ENCODE measurements at regions not wholly inside any gene's neighbourhood (a gene's known extent, or its start where the extent isn't known, plus 50 kb on each side); places are given as distances from the start of the nearest gene placed in this dataset.

- Histone ChIP-seq H3K18ac (ENCODE audit: extremely low read depth, low read length) (no peak overlapping the region), H3K14ac (ENCODE audit: insufficient read length) (no peak overlapping the region), H3K4me2 (ENCODE audit: insufficient read depth in 1 of 2, low read depth in 2 of 2, low read length in 2 of 2) (no peak overlapping the region), H3K36me3 (ENCODE audit: control insufficient read depth in 2 of 4, insufficient read depth in 4 of 4, low read length in 3 of 4) (no peaks in the 10 kb centered on the region), H2BK5ac (ENCODE audit: low read depth, low read length) (no peak overlapping the region), H4K91ac (replicated peaks; ENCODE audit: insufficient read length, low read length) (no peak overlapping the region), H3K27ac (ENCODE audit: low read depth, low read length) (no peak overlapping the region), H2AK5ac (ENCODE audit: low read depth, low read length) (no peak overlapping the region), H3K23ac (ENCODE audit: insufficient read length) (no peak overlapping the region), H2AFZ (ENCODE audit: low read length) (no peak overlapping the region), H3K4me3 (ENCODE audit: extremely low read depth in 1 of 4, insufficient read depth in 2 of 4, low read depth in 3 of 4, low read length in 4 of 4) (no peak overlapping the region), H3K4me1 (replicated peaks in 1 of 4; ENCODE audit: control insufficient read depth in 3 of 4, insufficient read depth in 4 of 4, low read length in 3 of 4) (peaks cover 0 to 8% (median 7%) of the 10 kb centered on the region in 4 experiments; a peak in 6 of 7 replicates), H2BK20ac (ENCODE audit: low read length) (no peak overlapping the region), H3K27me3 (replicated peaks in 1 of 4; ENCODE audit: control insufficient read depth in 3 of 4, extremely low read depth in 1 of 4, insufficient read depth in 3 of 4, low read length in 3 of 4) (peaks cover 0 to 8% (median 4%) of the 10 kb centered on the region in 4 experiments; a peak in 5 of 7 replicates), H3K79me1 (ENCODE audit: low read depth, low read length) (no peaks in the 10 kb centered on the region), H2BK120ac (replicated peaks; ENCODE audit: low read depth, low read length) (no peak overlapping the region), H3K9me3 (ENCODE audit: insufficient read depth in 2 of 2, low read depth in 1 of 2, low read length in 1 of 2) (no peaks in the 10 kb centered on the region), H4K8ac (ENCODE audit: extremely low read depth, insufficient read depth, low read length) (no peak overlapping the region), H4K5ac (ENCODE audit: insufficient read length, low read depth, low read length) (no peak overlapping the region), H3K4ac (replicated peaks; ENCODE audit: insufficient read length, low read depth, low read length) (no peak overlapping the region), H3K79me2 (ENCODE audit: control insufficient read depth in 1 of 2, insufficient read depth in 2 of 2, low read length in 2 of 2) (no peaks in the 10 kb centered on the region), H2BK15ac (ENCODE audit: low read length) (no peak overlapping the region), H3K56ac (replicated peaks; ENCODE audit: insufficient read length, low read depth, low read length) (no peak overlapping the region), H2BK12ac (ENCODE audit: low read depth, low read length) (no peak overlapping the region), H3K9ac (replicated peaks in 1 of 4; ENCODE audit: extremely low read depth in 1 of 4, low read depth in 3 of 4, low read length in 3 of 4) (no peak overlapping the region), H3K23me2 (ENCODE audit: low read depth, low read length) (no peaks in the 10 kb centered on the region), H4K20me1 (replicated peaks in 1 of 2; ENCODE audit: control insufficient read depth in 1 of 2, insufficient read depth in 2 of 2, low read length in 2 of 2) (no peaks in the 10 kb centered on the region)
- FAIRE-seq (no peak), DNase-seq (ENCODE audit: low read depth in 1 of 2, low spot score in 2 of 2) (peak in 1 of 2 experiments; percentile 16)
- CTCF ChIA-PET (ENCODE audit: partially characterized antibody): interaction anchor here (1.3 to 2.3 kb wide), 2 partner anchors 8 to 11 kb away, joined by 5 to 9 read pairs; no protein-coding TSS in a partner anchor
- WGBS, 2 experiments (ENCODE audit: extremely low coverage in 1 of 2, insufficient coverage in 1 of 2, insufficient read length in 1 of 2, insufficient replicate concordance in 2 of 2, low coverage in 1 of 2, low lambda C conversion rate in 2 of 2, missing lambda C conversion rate in 1 of 2): 73% methylated on average over 3 of the region's 3 CpGs; no CpG with 5 or more reads in 1 of the 2 experiments
- POLR2A ChIA-PET (ENCODE audit: partially characterized antibody): no interaction called here
- TF ChIP-seq JUND (IDR thresholded peaks at IDR 0.05; ENCODE audit: low read length) (no peak), HDAC2 (IDR thresholded peaks at IDR 0.05; ENCODE audit: borderline replicate concordance in 1 of 2, low read depth in 2 of 2, low read length in 2 of 2) (no peak), SP2 (IDR thresholded peaks at IDR 0.05; ENCODE audit: low read length) (no peak), BACH1 (IDR thresholded peaks at IDR 0.05; ENCODE audit: low read length) (no peak), E2F6 (IDR thresholded peaks at IDR 0.05) (no peak), HDAC6 (IDR thresholded peaks at IDR 0.05; ENCODE audit: low read depth, low read length) (no peak), TBP (IDR thresholded peaks at IDR 0.05; ENCODE audit: low read depth, low read length) (no peak), BCL11A (IDR thresholded peaks at IDR 0.05; ENCODE audit: low read depth in 2 of 2, low read length in 2 of 2) (no peak), YY1 (IDR thresholded peaks at IDR 0.05; ENCODE audit: low read depth, low read length) (no peak), MAX (IDR thresholded peaks at IDR 0.05) (no peak), CHD1 (IDR thresholded peaks at IDR 0.05; ENCODE audit: low read depth, low read length) (no peak), SUZ12 (IDR thresholded peaks at IDR 0.05; ENCODE audit: low read length) (no peak), CBX5 (IDR thresholded peaks at IDR 0.05; ENCODE audit: low read depth, low read length) (no peak), JUN (IDR thresholded peaks at IDR 0.05; ENCODE audit: low read depth, low read length) (no peak), BRCA1 (IDR thresholded peaks at IDR 0.05; ENCODE audit: low read depth, low read length) (no peak)
Observed at GRCh38 chr4:54568184-54568583, 89.6 kb upstream of the KIT start.
